Left ventricle myocardium inferior (tissue), 1 donor: ENCODE measurements at regions not wholly inside any gene's neighbourhood (a gene's known extent, or its start where the extent isn't known, plus 50 kb on each side); places are given as distances from the start of the nearest gene placed in this dataset.

Experiments
- DNase-seq: peaks from one replicate; pipeline ENCODE4 v3.0.0-alpha.2; 2020
- H3K27ac ChIP-seq: fragments of 200-600 bp; replicated peaks from 2 replicates; pipeline ENCODE4 v1.8.0; 2021
- H3K27me3 ChIP-seq: fragments of 200-600 bp; 2 replicates; pipeline ENCODE4 v1.8.0; 2021; ENCODE audit warnings: low read depth
- H3K36me3 ChIP-seq: fragments of 200-600 bp; 2 replicates; pipeline ENCODE4 v1.8.0; 2021
- H3K4me1 ChIP-seq: fragments of 200-600 bp; 2 replicates; pipeline ENCODE4 v1.8.0; 2021
- H3K4me3 ChIP-seq: fragments of 200-600 bp; 2 replicates; pipeline ENCODE4 v1.8.0; 2021; ENCODE audit warnings: mild to moderate bottlenecking, moderate library complexity
- H3K9me3 ChIP-seq: fragments of 200-600 bp; replicated peaks from 2 replicates; pipeline ENCODE4 v1.8.0; 2021
- CTCF ChIP-seq: fragments of 200-600 bp; IDR thresholded peaks from 2 replicates; pipeline ENCODE4 v1.8.0; 2021; ENCODE audit warnings: antibody characterized with exemption, mild to moderate bottlenecking, borderline replicate concordance
- intact Hi-C: fragments of 100-400 bp; cut with micrococcal nuclease; formaldehyde crosslinking; loops from one replicate; pipeline ENCODE4 v1.11.0; 2022
- donor health status: DM: no; HTN: yes; CAD: no; lungs with severe emphysema.

- intact Hi-C loops, result no loop called here
- Histone ChIP-seq H3K4me1 (no peaks in the 10 kb centered on the region), H3K4me3 (no peak overlapping the region), H3K27me3 (peaks cover 30% of the 10 kb centered on the region), H3K9me3 (no peaks in the 10 kb centered on the region), H3K27ac (no peak overlapping the region), H3K36me3 (no peaks in the 10 kb centered on the region)
- no peak for DNase-seq
- TF ChIP-seq CTCF, result no peak
Measured at GRCh38 chr6:168923171-168923570, 330.5 kb downstream of the THBS2 start.

GRCh38 chr6:168922436-168922835, 331.2 kb downstream of the THBS2 start:
- DNase-seq, result no peak
- Histone ChIP-seq H3K4me1 (no peaks in the 10 kb centered on the region), H3K27ac (no peak overlapping the region), H3K4me3 (no peak overlapping the region), H3K9me3 (no peaks in the 10 kb centered on the region), H3K36me3 (no peaks in the 10 kb centered on the region), H3K27me3 (peaks cover 29% of the 10 kb centered on the region)
- TF ChIP-seq CTCF, result no peak
- intact Hi-C loops, result no loop called here

- peaks cover 15% of the 10 kb centered on the region for H3K27me3 ChIP-seq
- no peaks in the 10 kb centered on the region for H3K9me3 ChIP-seq
- no peaks in the 10 kb centered on the region for H3K36me3 ChIP-seq
- no peak for TF ChIP-seq CTCF
- DNase-seq, result no peak
- no peaks in the 10 kb centered on the region for H3K4me1 ChIP-seq
- intact Hi-C loops, result no loop called here
- no peak overlapping the region for H3K4me3 ChIP-seq
- H3K27ac ChIP-seq, result no peak overlapping the region
Measured at GRCh38 chr6:168920289-168920688, 333.4 kb downstream of the THBS2 start.

GRCh38 chr6:168919470-168920179, 334.0 kb downstream of the THBS2 start:
- no peak overlapping the region for H3K27ac ChIP-seq
- no peak for DNase-seq
- no peaks in the 10 kb centered on the region for H3K36me3 ChIP-seq
- H3K4me1 ChIP-seq, result no peaks in the 10 kb centered on the region
- no peak overlapping the region for H3K4me3 ChIP-seq
- H3K27me3 ChIP-seq, result peaks cover 18% of the 10 kb centered on the region
- no peak for TF ChIP-seq CTCF
- intact Hi-C loops, result no loop called here
- no peaks in the 10 kb centered on the region for H3K9me3 ChIP-seq

- Histone ChIP-seq H3K27ac (no peak overlapping the region), H3K36me3 (no peaks in the 10 kb centered on the region), H3K4me3 (no peak overlapping the region), H3K4me1 (no peaks in the 10 kb centered on the region), H3K9me3 (no peaks in the 10 kb centered on the region), H3K27me3 (peaks cover 34% of the 10 kb centered on the region)
- DNase-seq, result peak; percentile 19
- intact Hi-C loops, result no loop called here
- no peak for TF ChIP-seq CTCF
Measured at GRCh38 chr6:168916576-168917211, 337.0 kb downstream of the THBS2 start.
